Mesothelial cell of epicardium (in vitro differentiated cells): ENCODE measurements at regions not wholly inside any gene's neighbourhood (a gene's known extent, or its start where the extent isn't known, plus 50 kb on each side); places are given as distances from the start of the nearest gene placed in this dataset.
A peak's percentile ranks its signal among the peaks of the same experiment; 100 is the strongest.

Experiments used
- DNase-seq, 2 experiments: peaks; one replicate each; pipeline ENCODE4 v3.0.0; 2021; ENCODE audit warnings: low spot score in 2 of 2; ENCODE audit not compliant: unreplicated experiment in 2 of 2
- H3K27ac Mint-ChIP-seq: 2 replicates; pipeline ENCODE4 v1.8.0; 2021; ENCODE audit warnings: mixed read lengths
- H3K27me3 Mint-ChIP-seq: 2 replicates; pipeline ENCODE4 v1.8.0; 2021; ENCODE audit warnings: low read depth, mixed read lengths
- H3K36me3 Mint-ChIP-seq: 2 replicates; pipeline ENCODE4 v1.8.0; 2021; ENCODE audit warnings: mixed read lengths
- H3K4me1 Mint-ChIP-seq: 2 replicates; pipeline ENCODE4 v1.8.0; 2021; ENCODE audit warnings: mixed read lengths
- H3K4me3 Mint-ChIP-seq: 2 replicates; pipeline ENCODE4 v1.8.0; 2021; ENCODE audit warnings: mild to moderate bottlenecking, moderate library complexity, mixed read lengths
- H3K9me3 Mint-ChIP-seq: 2 replicates; pipeline ENCODE4 v1.8.0; 2021; ENCODE audit warnings: mixed read lengths
- TF ChIP-seq, protein P1 (sequence below): fragments of 200-600 bp; sonication (generic); IDR thresholded peaks from one replicate; pipeline ENCODE4 v1.5.0; 2021; ENCODE audit warnings: antibody characterized with exemption; ENCODE audit not compliant: unreplicated experiment

DNA sequence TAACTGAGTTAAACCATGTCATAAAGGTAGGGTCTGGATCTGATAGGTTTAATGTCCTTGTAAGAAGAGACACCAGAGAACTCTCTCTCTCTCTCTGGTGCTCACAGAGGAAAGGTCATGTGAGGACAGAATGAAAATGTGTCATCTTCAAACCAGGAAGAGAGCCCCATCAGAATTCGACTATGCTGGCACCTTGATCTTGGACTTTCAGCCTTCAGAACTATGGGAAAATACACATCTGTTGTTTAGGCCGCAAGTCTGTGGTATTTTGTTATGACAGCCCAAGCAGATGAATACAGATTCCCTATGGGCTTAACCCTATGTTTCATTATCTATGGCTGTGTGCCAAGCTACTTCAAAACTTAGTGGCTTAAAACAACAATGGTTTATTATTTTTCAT, 105.5 kb upstream of the DDIT4L start:
- Mint-ChIP-seq H3K27me3 (no peaks in the 10 kb centered on the region), H3K4me1 (peaks cover 25% of the 10 kb centered on the region), H3K36me3 (peaks cover 4% of the 10 kb centered on the region), H3K9me3 (peaks cover 10% of the 10 kb centered on the region), H3K4me3 (no peak overlapping the region), H3K27ac (no peak overlapping the region)
- TF ChIP-seq, protein P1, sequence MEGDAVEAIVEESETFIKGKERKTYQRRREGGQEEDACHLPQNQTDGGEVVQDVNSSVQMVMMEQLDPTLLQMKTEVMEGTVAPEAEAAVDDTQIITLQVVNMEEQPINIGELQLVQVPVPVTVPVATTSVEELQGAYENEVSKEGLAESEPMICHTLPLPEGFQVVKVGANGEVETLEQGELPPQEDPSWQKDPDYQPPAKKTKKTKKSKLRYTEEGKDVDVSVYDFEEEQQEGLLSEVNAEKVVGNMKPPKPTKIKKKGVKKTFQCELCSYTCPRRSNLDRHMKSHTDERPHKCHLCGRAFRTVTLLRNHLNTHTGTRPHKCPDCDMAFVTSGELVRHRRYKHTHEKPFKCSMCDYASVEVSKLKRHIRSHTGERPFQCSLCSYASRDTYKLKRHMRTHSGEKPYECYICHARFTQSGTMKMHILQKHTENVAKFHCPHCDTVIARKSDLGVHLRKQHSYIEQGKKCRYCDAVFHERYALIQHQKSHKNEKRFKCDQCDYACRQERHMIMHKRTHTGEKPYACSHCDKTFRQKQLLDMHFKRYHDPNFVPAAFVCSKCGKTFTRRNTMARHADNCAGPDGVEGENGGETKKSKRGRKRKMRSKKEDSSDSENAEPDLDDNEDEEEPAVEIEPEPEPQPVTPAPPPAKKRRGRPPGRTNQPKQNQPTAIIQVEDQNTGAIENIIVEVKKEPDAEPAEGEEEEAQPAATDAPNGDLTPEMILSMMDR, result no peak
- no peak for DNase-seq

DNA sequence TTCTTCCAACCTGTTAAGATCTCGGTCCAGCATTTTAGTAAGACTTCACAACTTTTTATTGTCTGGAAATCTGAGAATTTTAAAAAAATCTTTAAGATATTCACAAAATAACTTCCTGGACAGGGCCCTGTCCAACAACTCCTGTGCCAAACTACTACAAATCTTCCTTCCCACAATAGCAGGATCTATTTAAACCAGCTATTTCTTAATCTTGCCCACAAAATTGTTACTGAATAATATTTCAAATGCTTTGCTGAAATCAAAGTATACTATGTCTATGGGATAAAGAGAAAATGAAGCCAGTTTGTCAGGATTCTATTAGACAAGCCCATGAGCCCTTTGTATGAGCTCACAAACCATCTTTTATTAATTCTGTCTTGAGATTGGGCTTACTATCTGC, 104.1 kb upstream of the DDIT4L start:
- Mint-ChIP-seq H3K4me1 (peaks cover 24% of the 10 kb centered on the region), H3K27ac (no peak overlapping the region), H3K27me3 (no peaks in the 10 kb centered on the region), H3K9me3 (peaks cover 10% of the 10 kb centered on the region), H3K4me3 (no peak overlapping the region), H3K36me3 (peaks cover 4% of the 10 kb centered on the region)
- no peak for DNase-seq
- TF ChIP-seq, protein P1, result no peak

DNA sequence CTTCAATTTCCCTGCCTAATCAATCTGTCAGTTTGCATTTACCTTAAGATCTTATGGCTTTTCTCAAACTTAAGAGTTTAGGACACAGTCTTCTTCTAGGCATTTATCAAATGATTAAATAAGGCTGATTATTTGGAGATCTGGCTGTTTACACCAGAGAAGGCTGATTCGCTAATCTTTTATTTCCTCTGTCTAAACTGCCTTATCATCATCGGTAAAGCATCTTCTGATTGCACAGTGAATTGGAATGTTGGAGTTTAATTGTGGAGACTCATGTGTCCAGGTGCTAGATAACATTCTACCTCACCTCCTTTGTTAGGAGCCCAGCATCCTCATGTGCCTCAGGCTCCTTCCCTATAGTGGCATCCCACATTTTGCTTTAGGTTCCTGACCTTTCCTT, 100.3 kb upstream of the DDIT4L start:
- H3K9me3 Mint-ChIP-seq, result peaks cover 4% of the 10 kb centered on the region
- no peak overlapping the region for H3K4me3 Mint-ChIP-seq
- H3K27ac Mint-ChIP-seq, result no peak overlapping the region
- peaks cover 16% of the 10 kb centered on the region for H3K4me1 Mint-ChIP-seq
- DNase-seq, result no peak
- TF ChIP-seq, protein P1, result no peak
- H3K36me3 Mint-ChIP-seq, result no peaks in the 10 kb centered on the region
- no peaks in the 10 kb centered on the region for H3K27me3 Mint-ChIP-seq

DNA sequence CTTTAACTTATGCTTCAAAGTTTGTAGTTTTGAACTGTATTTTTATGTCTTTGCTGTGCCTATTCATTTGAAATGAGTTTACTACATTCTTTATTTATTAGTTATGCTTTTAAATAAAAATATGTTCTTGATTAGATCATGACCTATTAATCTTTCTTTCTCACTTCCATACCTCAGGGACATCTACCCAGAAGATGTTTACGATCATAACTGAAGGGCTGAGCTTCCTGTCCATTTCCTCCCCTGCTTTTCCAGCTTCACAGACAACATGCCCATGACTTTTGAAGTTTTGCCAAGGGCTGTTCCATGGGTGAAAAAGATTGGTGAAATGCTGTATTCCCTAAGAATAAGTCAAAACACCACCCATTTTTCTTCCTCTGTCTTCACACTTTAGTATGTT, 99.7 kb upstream of the DDIT4L start:
- Mint-ChIP-seq H3K4me1 (peaks cover 16% of the 10 kb centered on the region), H3K4me3 (no peak overlapping the region), H3K27ac (peak overlapping the region; percentile 23), H3K36me3 (no peaks in the 10 kb centered on the region), H3K9me3 (peaks cover 4% of the 10 kb centered on the region), H3K27me3 (no peaks in the 10 kb centered on the region)
- no peak for DNase-seq
- TF ChIP-seq, protein P1, result no peak

DNA sequence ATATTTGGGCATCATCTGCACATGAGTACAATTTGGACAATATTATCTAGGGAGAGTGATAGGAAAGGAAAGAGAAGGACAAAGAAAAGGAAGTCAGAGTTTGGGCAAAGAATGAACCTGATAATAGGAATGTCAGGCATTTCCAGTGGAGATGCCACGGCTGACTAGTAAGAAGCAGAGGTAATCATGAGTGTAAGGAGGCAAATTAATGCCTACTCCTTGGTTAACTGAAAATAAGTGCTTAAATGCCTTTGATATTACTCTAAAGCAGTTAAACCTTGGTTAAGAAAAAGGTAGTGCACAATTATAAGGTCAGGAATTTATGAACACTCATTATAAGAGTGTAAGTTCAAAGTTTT, 99.2 kb upstream of the DDIT4L start:
- Mint-ChIP-seq H3K27me3 (no peaks in the 10 kb centered on the region), H3K4me1 (peaks cover 16% of the 10 kb centered on the region), H3K9me3 (peaks cover 4% of the 10 kb centered on the region), H3K27ac (no peak overlapping the region), H3K4me3 (no peak overlapping the region), H3K36me3 (no peaks in the 10 kb centered on the region)
- TF ChIP-seq, protein P1, result no peak
- DNase-seq, result no peak
